ENCODE measurements at regions not wholly inside any gene's neighbourhood (a gene's known extent, or its start where the extent isn't known, plus 50 kb on each side); places are given as distances from the start of the nearest gene placed in this dataset.

GRCh38 chr22:44574057-44574639 lies 76.1 kb upstream of the RTL6 start:
- H3K9ac ChIP-seq (ENCODE audit: control insufficient read depth, insufficient read depth, low read length) = no peak overlapping the region
- no peak overlapping the region for H3K27ac ChIP-seq (ENCODE audit: control insufficient read depth, insufficient read depth)
- intact Hi-C loops (cut with micrococcal nuclease; ENCODE audit: unreplicated experiment) (no loop called here), in situ Hi-C loops (cut with MboI) (no loop called here)
- ChIA-PET RAD21 (ENCODE audit: unreplicated experiment) (no interaction called here), POLR2A (no interaction called here), SMC1A (ENCODE audit: uncharacterized antibody, unreplicated experiment) (no interaction called here), CTCF (no interaction called here)
- H3K4me3 ChIP-seq = no peak overlapping the region
- 33% methylated on average over 10 of the region's 10 CpGs for WGBS (ENCODE audit: insufficient coverage, insufficient replicate concordance, low lambda C conversion rate, missing lambda C conversion rate)
- H3K9me3 ChIP-seq (replicated peaks; ENCODE audit: control insufficient read depth, insufficient read depth, low read length) = no peaks in the 10 kb centered on the region
- H3K4me2 ChIP-seq (ENCODE audit: control insufficient read depth, insufficient read depth) = no peak overlapping the region
- no peak for ATAC-seq
- H3K27me3 ChIP-seq (replicated peaks in 1 of 2; ENCODE audit: control insufficient read depth in 2 of 2, insufficient read depth in 2 of 2, low read length in 1 of 2) = peaks cover 0 to 5% of the 10 kb centered on the region in 2 experiments; a peak in 3 of 4 replicates
- H3K36me3 ChIP-seq (ENCODE audit: control insufficient read depth in 2 of 2, insufficient read depth in 2 of 2, low read length in 1 of 2) = no peaks in the 10 kb centered on the region
- BruUV-seq (replicated peaks) = no TSS peak
- no peaks in the 10 kb centered on the region for H3K79me2 ChIP-seq (ENCODE audit: control insufficient read depth, insufficient read depth, low read length)
- DNase-seq (ENCODE audit: low read depth, low spot score) = no peak
- FAIRE-seq = no peak
- no peaks in the 10 kb centered on the region for H3K4me1 ChIP-seq (ENCODE audit: control insufficient read depth, insufficient read depth, low read length)
- TF ChIP-seq ESRRA (IDR thresholded peaks at IDR 0.05; ENCODE audit: low read length) = no peak
- no peak for TF ChIP-seq NBN (IDR thresholded peaks at IDR 0.05)
- no peak for TF ChIP-seq MEF2A (IDR thresholded peaks at IDR 0.05; ENCODE audit: insufficient read depth, low read depth, low read length)
- no peak for TF ChIP-seq POLR2A (IDR thresholded peaks at IDR 0.05; ENCODE audit: low read depth, low read length)
- no peak for TF ChIP-seq GABPA (IDR thresholded peaks at IDR 0.05; ENCODE audit: low read depth)
- TF ChIP-seq ETV6 (conservative IDR thresholded peaks at IDR 0.05 in 1 of 2, IDR thresholded peaks at IDR 0.05 in 1 of 2; ENCODE audit: borderline replicate concordance in 1 of 2, low read depth in 1 of 2) = no peak
- no peak for TF ChIP-seq NFYA (IDR thresholded peaks at IDR 0.05; ENCODE audit: borderline replicate concordance, low read depth, low read length)
- TF ChIP-seq HSF1 (IDR thresholded peaks at IDR 0.05; ENCODE audit: low read depth, low read length) = no peak
- no peak for TF ChIP-seq KDM1A (IDR thresholded peaks at IDR 0.05; ENCODE audit: borderline replicate concordance)
- no peak for TF ChIP-seq FOXK2 (IDR thresholded peaks at IDR 0.05)
- TF ChIP-seq SPI1 (IDR thresholded peaks at IDR 0.05; ENCODE audit: borderline replicate concordance, insufficient read depth, low read depth, low read length) = no peak
- no peak for TF ChIP-seq SIX5 (IDR thresholded peaks at IDR 0.05; ENCODE audit: low read depth, low read length, severe bottlenecking)
- TF ChIP-seq MYB (IDR thresholded peaks at IDR 0.05; ENCODE audit: borderline replicate concordance, low read depth, low read length) = no peak
- TF ChIP-seq E2F8 (IDR thresholded peaks at IDR 0.05; ENCODE audit: low read depth, partially characterized antibody) = no peak
- TF ChIP-seq CBFB (IDR thresholded peaks at IDR 0.05; ENCODE audit: low read depth) = no peak
- no peak for TF ChIP-seq TCF7 (IDR thresholded peaks at IDR 0.05; ENCODE audit: borderline replicate concordance)
- no peak for TF ChIP-seq ZNF592 (IDR thresholded peaks at IDR 0.05)
- no peak overlapping the region for H2AFZ ChIP-seq (ENCODE audit: control insufficient read depth, low read depth, low read length)
- H4K20me1 ChIP-seq (ENCODE audit: control insufficient read depth, insufficient read depth) = no peaks in the 10 kb centered on the region; the same call in 1 of the 2 replicates
